ENCODE measurements at regions not wholly inside any gene's neighbourhood (a gene's known extent, or its start where the extent isn't known, plus 50 kb on each side); places are given as distances from the start of the nearest gene placed in this dataset.

GRCh38 chr17:72534265-72534664, 413.4 kb downstream of the SOX9 start:
- no peak for DNase-seq

GRCh38 chr17:72534776-72535175, 414.0 kb downstream of the SOX9 start:
- DNase-seq, result no peak

- DNase-seq, result no peak
These were observed 414.5 kb downstream of the SOX9 start for GRCh38 chr17:72535346-72535745.

- no peak for DNase-seq
These were observed 415.0 kb downstream of the SOX9 start for GRCh38 chr17:72535779-72536178.

- DNase-seq, result no peak
These were observed 416.0 kb downstream of the SOX9 start for GRCh38 chr17:72536788-72537187.

GRCh38 chr17:72538443-72538842, 417.6 kb downstream of the SOX9 start:
- DNase-seq, result no peak

GRCh38 chr17:72538901-72539352, 418.1 kb downstream of the SOX9 start:
- DNase-seq, result no peak

GRCh38 chr17:72539981-72540897, 419.4 kb downstream of the SOX9 start:
- peak; percentile 16 for DNase-seq

GRCh38 chr17:72542317-72542716, 421.5 kb downstream of the SOX9 start:
- DNase-seq, result no peak

GRCh38 chr17:72545766-72546165, 424.9 kb downstream of the SOX9 start:
- DNase-seq, result no peak

GRCh38 chr17:72553051-72553755, 432.4 kb downstream of the SOX9 start:
- no peak for DNase-seq

GRCh38 chr17:72554508-72554907, 433.7 kb downstream of the SOX9 start:
- no peak for DNase-seq

GRCh38 chr17:72555052-72555451, 434.2 kb downstream of the SOX9 start:
- no peak for DNase-seq

GRCh38 chr17:72556944-72557826, 436.4 kb downstream of the SOX9 start:
- peak; percentile 31 for DNase-seq

GRCh38 chr17:72558971-72559476, 438.2 kb downstream of the SOX9 start:
- DNase-seq, result no peak

GRCh38 chr17:72560303-72561247, 439.8 kb downstream of the SOX9 start:
- peak; percentile 11 for DNase-seq

- no peak for DNase-seq
These were observed 440.4 kb downstream of the SOX9 start for GRCh38 chr17:72561266-72561665.

GRCh38 chr17:72561680-72562079, 440.9 kb downstream of the SOX9 start:
- no peak for DNase-seq

- DNase-seq, result no peak
These were observed 441.9 kb downstream of the SOX9 start for GRCh38 chr17:72562615-72563188.

- DNase-seq, result no peak
These were observed 443.1 kb downstream of the SOX9 start for GRCh38 chr17:72563952-72564351.

GRCh38 chr17:72565006-72565405, 444.2 kb downstream of the SOX9 start:
- DNase-seq, result no peak

Measured in effector CD4-positive, alpha-beta T cell (primary cell).